ENCODE measurements at regions not wholly inside any gene's neighbourhood (a gene's known extent, or its start where the extent isn't known, plus 50 kb on each side); places are given as distances from the start of the nearest gene placed in this dataset.

DNA sequence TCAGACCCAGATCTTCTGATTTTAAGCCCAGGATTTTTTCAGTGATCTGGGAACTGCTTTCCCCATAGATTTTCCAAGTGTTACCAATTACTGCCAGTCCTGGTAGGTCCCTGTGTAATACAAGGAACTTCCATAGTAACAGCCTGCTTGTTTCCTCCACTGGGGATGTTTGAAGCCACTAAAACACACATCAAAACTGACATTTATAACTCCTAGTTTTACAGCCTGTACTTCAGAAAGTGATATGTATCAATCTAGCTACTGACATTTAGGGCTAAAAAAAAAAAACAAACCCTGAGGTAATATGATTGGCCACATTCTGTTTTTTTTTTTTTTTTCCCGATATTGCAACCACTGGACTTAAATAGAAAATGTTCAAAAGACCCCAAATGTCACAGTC lies 166.9 kb upstream of the SP4 start:
- TF ChIP-seq, protein P1, sequence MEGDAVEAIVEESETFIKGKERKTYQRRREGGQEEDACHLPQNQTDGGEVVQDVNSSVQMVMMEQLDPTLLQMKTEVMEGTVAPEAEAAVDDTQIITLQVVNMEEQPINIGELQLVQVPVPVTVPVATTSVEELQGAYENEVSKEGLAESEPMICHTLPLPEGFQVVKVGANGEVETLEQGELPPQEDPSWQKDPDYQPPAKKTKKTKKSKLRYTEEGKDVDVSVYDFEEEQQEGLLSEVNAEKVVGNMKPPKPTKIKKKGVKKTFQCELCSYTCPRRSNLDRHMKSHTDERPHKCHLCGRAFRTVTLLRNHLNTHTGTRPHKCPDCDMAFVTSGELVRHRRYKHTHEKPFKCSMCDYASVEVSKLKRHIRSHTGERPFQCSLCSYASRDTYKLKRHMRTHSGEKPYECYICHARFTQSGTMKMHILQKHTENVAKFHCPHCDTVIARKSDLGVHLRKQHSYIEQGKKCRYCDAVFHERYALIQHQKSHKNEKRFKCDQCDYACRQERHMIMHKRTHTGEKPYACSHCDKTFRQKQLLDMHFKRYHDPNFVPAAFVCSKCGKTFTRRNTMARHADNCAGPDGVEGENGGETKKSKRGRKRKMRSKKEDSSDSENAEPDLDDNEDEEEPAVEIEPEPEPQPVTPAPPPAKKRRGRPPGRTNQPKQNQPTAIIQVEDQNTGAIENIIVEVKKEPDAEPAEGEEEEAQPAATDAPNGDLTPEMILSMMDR (IDR thresholded peaks at IDR 0.05; ENCODE audit: borderline replicate concordance, insufficient read depth, low read depth, low read length) = no peak
- H3K4me3 ChIP-seq (ENCODE audit: low read depth, low read length) = no peak overlapping the region

DNA sequence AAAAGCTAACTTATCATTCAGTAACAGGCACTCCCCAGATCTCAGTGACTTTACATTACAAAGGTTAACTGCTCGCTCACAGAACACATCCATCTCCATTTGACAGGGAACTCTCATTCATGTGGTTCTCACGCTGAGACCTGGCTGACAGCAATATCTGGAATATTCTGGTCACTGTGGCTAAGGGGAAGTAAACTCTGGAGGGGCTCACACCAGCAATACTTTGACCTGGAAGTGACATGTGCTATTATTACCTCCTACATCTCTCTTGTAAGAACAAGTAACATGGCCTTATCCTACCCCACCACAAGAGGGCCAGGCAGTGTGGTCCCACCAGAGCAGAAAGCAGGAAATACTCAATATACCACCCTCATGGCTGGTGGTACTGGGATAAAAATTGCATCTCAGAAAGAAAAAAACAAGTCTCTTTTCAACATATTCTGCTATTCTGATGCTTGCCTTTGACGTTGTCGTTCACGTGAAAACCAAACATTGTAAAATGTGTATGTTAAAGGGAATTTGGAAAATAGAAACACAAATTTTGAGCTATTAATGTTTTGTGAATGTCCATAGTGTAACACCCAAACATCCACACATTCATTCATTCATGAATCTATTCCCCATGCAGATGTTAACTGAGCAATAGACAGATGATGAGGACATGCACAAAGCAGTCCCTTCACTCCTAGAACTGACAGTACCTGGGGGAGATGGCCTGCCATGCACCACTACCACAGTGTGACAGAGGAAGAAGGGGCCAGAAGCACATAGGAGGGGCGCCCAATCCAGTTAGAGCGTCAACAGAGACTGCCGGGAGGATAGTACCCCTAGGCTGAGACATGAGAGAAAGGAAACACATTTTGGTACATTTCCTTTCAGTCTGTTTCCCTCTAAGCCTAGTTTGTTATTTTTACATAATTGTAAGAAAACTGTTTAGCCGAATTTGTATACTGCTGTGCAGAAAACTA lies 166.0 kb upstream of the SP4 start:
- H3K4me3 ChIP-seq (ENCODE audit: low read depth, low read length) = no peak overlapping the region
- TF ChIP-seq, protein P1 (IDR thresholded peaks at IDR 0.05; ENCODE audit: borderline replicate concordance, insufficient read depth, low read depth, low read length) = peak; percentile 72

DNA sequence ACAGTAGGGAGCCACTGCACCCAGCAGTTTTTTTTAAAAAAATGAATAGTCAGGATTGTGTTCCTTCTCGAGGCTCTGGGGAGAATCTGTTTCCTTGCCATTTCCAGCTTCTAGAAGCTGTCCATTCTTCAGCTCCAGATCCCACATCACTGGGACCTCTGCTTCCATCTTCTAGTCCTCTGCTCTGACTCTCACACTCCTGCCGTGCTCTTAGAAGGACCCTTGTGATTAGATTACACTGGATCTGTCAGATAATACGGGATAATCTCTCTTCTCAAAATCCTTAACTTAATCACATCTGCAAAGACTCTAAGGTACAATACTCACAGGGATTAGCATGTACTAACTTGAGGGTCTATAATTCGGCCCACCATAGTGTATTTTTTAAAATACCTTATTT lies 158.9 kb upstream of the SP4 start:
- TF ChIP-seq, protein P1 (IDR thresholded peaks at IDR 0.05; ENCODE audit: borderline replicate concordance, insufficient read depth, low read depth, low read length) = no peak
- no peak overlapping the region for H3K4me3 ChIP-seq (ENCODE audit: low read depth, low read length)

DNA sequence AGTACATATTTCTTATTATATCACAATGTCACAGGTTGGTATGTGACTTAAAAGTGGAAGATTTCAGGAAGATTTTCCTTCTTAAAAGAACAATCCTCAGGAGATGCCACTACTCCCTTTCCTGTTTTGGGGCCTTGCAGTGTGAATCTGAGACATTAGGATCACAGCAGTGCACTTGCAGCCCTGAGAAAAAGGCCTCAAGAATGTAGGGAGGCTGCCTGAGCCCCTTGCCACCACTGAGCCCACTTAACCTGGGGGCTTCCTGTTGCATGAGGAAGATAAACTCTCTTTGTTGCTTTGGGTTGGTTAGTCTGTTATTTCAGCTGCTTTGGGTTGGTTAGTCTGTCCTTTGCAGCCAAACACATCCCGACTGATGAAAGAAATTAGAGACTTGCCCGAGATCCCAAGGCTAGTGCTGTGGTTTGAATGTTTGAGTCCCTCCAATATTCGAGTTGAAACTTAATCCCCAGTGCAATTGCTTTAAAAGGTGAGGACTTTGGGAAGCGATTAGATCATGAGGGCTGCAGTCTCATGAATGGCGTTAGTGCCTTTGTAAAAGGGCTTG lies 151.3 kb upstream of the SP4 start:
- H3K4me3 ChIP-seq (ENCODE audit: low read depth, low read length) = no peak overlapping the region
- TF ChIP-seq, protein P1 (IDR thresholded peaks at IDR 0.05; ENCODE audit: borderline replicate concordance, insufficient read depth, low read depth, low read length) = no peak

DNA sequence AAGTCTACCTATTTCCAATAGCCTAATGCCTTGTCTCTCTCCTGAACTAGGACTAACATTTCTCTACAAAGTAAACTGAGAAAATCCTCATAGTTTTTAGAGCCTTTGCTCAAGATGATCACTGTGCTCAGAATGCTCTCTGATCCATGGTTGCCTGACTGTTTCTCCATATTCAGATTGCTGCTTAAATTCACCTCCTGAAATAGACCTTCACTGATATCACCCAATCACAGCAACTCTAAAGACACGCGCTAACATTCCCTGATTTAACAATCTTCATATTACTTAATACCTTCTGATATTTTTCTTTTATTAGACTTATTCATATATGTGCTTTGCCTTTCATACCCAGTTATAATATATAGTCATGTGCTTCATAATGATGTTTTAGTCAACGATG lies 148.9 kb upstream of the SP4 start:
- TF ChIP-seq, protein P1 (IDR thresholded peaks at IDR 0.05; ENCODE audit: borderline replicate concordance, insufficient read depth, low read depth, low read length) = no peak
- H3K4me3 ChIP-seq (ENCODE audit: low read depth, low read length) = no peak overlapping the region

DNA sequence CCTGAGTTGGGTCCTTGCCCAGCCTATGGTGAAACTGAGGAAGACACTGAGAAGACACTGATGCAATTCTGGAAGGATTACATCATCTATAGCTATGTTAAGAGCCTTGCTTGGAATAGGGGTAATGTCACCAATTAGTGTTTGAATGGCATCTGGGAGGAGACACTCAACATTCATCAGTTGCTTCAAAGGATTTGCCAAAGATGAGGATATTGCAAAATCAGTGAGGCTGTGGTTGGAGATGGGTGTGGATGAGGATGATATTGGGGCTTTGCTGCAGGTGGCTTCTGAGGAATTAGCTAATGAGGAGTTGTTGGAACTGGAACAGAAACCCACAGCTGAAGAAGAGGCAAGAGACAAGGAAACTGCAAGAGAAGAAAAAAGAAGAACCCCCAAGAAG lies 146.7 kb upstream of the SP4 start:
- H3K4me3 ChIP-seq (ENCODE audit: low read depth, low read length) = no peak overlapping the region
- TF ChIP-seq, protein P1 (IDR thresholded peaks at IDR 0.05; ENCODE audit: borderline replicate concordance, insufficient read depth, low read depth, low read length) = no peak

DNA sequence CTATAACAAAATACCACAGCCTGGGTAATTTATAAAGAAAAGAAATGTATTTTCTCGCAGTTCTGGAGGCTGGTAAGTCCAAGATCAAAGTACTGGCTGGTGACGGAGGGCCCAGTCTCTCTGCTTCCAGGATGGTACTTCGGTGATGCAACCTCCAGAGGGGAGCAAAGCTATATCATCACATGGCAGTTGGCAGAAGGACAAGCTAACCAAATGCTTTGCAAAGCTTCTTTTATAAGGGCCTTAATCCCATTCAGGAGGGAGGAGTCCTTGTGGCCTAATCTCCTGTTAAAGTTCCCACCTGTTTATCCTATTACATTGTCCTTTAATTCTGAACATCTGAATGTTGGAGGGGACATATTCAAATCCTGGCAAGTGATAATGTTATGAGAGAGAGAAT lies 134.1 kb upstream of the SP4 start:
- TF ChIP-seq, protein P1 (IDR thresholded peaks at IDR 0.05; ENCODE audit: borderline replicate concordance, insufficient read depth, low read depth, low read length) = no peak
- no peak overlapping the region for H3K4me3 ChIP-seq (ENCODE audit: low read depth, low read length)
